GDM1 (cell line): ENCODE measurements at regions not wholly inside any gene's neighbourhood (a gene's known extent, or its start where the extent isn't known, plus 50 kb on each side); places are given as distances from the start of the nearest gene placed in this dataset.

Source experiments
- DNase-seq: peaks from one replicate; lab custom pipeline; 2025; lab: John Stamatoyannopoulos, UW

DNA sequence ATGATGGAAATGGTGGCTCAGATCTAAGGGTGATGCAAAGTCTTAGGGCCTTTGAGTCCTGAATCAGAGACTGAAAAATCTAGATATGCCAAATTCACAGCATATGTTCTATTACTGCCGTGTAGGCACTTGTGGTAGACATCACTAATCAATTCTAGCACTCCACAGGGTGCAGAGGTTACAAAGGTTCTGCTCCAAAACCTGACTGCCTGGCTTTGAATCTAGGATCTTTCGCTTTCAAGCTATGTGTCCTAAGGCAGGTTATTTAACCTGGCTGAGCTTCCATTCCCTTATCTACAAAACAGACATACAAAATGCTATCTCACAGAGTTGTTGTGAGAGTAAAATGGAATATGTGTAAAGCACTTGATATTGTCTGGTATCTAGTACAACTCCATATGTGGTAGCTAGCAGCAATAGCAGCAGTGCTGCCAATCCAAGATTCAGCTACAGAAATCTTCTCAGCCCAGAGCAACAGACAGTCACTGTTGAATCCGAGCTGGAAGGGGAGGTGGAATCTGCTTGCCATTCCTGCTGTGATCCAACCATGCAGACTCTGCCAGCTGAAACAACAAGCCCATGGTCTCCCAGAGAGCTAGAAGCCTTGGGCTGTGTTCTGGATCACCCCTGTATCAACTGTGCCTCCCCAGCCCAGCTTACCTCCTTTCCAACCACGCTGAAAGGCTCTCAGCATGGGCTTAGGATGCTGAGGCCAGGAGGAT, 206.9 kb downstream of the TFAP2C start:
- no peak for DNase-seq

DNA sequence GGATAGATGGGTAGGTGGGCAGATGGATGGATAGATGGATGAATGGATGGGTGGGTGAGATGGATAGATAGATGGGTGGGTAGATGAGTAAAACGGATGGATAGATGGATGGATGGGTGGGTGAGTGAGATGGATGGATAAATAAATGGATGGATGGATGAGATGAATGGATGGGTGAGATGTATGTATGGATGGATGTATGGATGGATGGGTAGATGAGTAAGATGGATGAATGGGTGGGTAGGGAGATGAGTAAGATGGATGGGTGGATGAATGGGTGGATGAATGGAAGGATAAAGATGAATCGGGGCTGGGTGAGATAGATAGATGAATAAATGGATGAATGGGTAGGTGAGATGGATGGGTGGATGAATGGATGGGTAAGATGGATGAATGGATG, 210.1 kb downstream of the TFAP2C start:
- DNase-seq: no peak

DNA sequence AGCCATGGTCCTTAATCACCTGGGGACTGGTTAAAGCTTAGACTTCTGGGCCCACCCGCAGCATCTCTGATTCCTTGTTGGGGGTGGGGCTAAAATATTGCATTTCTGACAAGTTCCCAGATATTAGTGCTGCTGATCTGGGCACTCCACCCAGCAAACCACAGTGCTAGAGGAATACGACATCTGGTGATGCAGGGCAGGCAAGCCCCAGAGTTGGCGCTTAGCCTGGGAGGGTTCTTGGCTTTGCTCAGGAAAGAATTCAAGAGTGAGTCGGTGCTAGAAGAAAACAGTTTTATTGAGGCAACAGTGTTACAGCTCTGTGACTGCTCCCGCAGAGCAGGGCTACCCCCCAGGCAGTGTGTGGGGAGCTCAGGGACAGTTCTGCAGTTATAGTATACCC, 210.7 kb downstream of the TFAP2C start:
- DNase-seq: no peak

DNA sequence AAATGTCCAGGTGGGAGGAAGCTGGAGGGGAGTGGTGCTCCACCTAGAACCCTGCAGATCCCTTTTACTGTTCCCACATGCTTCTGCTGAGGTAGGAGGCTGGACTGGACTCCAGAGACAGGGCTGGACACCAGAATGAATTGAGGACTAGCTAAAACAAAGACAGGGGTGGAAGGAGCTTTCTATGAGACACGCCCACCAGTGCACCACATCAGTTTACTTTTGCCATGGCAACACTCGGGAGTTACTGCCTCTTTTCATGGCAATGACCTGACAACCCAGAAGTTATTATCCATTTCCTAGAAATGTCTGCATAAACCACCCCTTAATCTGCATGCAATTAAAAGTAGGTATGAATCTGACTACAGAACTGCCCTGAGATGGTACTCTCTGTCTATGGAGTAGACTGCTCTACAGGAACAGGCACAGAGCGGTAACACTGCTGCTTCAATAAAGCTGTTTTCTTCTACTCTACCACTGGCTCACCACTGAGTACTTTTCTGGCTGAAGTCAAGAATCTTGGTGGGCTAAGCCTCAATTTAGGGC, 211.7 kb downstream of the TFAP2C start:
- no peak for DNase-seq

DNA sequence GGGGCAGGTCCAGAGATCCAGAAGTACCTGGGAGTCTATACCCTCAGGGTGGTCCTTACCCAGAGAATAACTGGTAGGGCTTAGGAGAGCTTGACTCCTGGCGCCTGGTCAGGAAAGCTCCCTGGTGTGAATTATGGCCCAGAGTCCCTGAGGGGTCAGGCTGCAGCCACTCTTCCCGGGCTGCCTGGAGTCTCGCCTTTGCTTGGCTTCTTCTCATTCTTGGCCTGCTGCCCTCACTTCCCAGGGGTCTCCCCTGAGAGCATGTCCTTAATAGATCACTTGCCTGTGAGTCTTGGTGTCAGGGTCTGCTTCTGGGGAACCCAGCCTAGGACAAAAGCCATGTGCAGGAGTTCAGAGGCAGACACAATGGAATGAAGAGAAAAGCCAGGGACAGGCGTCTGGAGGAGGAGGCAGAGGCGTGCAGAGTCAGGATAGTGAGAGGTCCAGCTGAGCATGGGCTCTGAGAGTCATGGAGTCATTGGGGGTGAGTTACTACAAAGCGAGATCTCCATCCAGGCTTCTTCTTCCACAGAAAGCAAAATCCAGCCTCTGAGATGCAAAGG, 212.3 kb downstream of the TFAP2C start:
- no peak for DNase-seq

DNA sequence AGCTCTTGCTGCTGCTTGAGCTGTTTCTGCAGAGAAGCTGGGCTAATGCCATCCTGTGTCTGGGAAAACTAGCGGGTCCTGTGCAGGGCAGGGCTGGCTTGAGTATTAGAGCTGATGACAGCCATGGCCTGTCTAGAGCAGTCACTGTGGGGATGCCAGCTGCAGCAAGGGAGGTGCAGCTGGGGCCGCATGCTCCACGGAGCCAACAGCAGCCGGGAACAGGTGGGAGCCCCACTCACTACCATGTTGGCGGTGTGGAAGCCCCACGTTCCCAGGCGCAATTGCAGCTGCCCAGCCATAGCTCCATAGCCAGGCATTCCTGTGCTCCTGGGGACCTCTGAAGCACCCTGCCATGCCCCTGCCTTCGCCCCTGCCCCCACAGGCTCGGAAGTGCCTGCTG, 212.9 kb downstream of the TFAP2C start:
- no peak for DNase-seq

DNA sequence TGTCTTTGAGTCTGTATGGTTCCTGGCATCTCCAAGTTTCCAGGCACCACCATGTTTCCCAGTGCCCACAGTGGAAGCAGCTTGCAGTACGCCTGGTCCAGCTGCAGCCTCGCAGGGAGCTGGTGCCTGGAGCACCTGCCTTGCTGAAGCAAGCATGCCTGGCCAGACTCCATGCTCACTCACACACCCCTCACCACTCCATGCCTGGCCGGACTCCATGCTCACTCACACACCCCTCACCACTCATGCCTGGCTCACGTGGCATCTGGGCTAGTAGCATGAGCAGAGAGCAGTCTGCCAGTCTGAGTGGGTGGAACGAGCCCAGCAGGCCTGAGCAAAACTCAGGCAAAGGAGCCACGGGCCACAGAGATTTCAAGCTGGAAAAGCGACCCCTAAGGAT, 214.3 kb downstream of the TFAP2C start:
- DNase-seq: no peak

DNA sequence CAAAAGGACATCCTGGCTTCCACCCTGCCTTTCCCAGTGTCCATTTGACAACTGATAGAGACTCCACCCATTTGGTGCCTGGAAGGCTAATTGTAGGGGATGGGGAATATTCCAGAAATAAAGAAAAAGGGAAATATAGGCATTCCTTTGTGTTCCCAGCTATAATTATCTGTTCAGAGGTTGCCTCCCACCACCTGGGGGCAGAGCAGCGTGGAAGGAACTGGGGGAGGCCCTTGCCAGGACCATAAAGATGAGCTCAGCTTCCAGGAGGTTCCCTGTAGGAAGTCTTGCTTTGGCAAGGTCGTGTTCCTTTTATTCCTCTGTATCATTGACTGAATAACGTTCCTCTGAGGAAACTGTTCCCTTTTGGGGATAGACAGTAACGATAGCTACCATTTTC, 214.7 kb downstream of the TFAP2C start:
- no peak for DNase-seq

DNA sequence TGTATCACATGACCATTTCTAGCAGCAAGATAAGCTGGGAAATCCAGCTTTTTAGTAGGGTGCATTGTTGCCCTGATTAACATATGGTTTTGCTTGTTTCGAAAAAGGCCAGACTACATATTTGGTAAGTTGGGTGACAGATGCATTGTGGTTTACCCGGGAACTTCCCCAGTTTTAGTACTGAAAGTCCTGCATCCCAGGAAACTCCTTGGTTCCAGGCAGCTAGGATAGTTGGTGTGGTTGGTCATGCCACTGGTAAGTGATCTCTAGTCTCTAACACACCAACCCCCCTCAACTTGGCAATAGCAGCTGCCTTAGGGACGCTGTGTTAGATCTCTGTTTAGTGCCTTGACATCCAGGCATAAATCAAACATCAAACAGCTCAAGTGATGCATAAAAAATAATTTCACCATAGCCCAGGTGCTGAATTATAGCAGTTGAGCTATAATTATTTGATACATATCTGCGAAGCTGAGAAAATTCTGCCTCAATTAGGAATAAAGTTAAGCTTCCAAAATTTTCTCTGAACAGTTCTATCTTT, 216.5 kb downstream of the TFAP2C start:
- DNase-seq: no peak

DNA sequence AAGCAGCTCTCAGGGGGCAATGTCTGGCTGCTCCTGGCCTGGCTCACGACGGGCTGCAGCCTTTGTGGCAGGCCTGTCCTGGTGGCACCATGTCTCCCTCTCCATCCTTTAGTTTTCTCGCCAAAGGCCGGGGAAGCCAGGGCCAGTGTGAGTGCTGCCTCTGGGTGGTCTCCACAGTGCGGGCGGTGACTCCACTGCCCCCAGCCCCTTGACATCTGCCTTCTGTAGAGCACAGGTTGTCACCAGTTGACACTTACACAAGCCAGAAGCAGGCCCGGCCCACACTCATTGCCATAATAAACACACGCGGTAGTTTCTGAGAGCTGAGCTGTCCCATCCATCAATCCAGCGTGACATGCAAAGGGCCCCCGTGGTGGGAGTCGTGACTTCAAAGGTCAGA, 219.5 kb downstream of the TFAP2C start:
- no peak for DNase-seq

DNA sequence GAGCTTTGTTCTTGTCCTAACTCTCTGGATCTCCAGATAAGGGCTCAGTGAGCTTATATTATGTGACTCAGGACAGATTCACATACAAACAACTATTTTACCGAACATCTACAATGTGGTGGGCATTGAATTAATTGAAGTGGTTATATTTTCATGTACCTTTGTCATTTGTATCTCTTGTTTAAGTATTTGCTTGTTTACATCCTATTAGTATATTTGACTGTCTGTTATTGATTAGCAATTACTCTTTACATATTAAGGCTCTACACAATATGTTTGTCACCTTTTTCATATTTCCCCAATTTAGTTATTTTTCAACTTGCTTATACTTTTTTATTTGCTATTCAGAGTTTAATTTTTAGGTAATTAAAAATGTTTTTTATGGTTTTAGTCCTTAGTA, 222.4 kb downstream of the TFAP2C start:
- no peak for DNase-seq

DNA sequence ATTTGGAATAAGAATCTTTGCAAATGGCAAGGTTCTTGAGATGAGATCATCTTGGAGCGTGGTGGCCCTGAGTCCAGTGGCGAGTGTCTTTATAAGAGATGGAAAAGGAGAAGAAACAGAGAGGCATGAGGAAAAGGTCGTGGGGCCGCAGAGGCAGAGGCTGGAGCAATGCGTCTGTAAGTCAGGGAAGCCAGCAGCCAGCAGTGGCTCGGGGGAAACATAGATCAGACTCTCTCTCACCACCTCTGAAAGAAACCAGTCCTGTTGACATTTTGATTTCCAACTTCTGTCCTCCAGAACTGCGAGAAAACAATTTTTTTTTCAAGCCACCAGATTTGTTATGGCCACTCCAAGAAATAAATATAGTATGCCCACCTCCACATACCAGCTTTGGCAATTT, 226.6 kb downstream of the TFAP2C start:
- no peak for DNase-seq

DNA sequence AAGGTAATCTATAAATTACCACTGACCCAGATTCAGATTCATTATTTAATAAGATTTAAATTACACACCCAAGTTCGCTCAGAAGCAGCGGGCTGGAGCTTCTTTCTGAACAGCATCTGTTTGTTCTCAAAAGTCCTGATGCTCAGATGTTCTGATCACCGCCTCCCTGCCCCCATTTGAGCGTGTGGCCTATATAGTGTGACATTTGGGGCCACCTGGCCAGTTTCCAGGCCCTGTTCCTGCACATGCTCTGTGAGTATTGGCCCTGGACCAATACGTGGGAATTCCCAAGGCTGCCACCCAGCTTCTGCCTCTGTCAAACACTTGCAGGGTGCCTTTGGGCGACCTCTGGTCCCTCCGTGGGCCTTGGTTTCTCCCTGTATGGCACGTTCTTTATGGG, 228.8 kb downstream of the TFAP2C start:
- no peak for DNase-seq

DNA sequence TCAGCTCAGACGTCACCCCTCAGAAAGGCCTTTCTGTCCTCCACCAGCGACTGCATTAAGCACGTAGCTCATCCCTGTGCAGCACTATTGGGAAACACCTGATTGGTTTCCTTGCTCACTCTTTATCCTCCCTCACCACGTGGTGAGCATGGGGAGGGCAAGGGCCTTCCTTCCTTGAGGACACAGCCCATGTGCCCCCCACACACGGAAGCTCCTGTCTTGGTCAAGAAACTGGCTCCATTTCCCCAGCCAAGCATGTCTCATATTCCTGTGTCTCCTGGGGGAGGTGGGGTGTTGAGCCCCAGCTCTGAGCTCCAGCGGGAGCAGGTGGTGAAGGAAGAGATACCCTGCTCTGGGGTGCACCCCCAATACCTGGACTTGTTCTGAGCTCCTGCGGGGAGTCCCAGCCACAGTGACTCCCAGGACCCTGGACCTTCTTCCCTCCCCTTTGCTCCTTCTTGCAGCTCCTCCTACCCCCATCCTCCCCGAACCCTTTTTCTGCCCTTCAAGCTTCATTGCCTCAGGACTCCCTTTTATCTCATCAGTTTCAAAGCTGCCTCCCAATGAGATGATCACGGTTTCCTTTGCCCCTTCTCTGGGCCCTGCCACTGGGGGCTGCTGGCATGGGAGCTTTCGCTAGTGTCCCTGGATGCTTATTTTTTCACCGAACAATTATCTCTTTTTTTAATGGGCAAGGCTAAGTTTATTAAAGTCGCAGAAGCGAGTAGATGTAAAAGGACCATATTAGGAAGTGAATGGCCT, 230.1 kb downstream of the TFAP2C start:
- DNase-seq: no peak

DNA sequence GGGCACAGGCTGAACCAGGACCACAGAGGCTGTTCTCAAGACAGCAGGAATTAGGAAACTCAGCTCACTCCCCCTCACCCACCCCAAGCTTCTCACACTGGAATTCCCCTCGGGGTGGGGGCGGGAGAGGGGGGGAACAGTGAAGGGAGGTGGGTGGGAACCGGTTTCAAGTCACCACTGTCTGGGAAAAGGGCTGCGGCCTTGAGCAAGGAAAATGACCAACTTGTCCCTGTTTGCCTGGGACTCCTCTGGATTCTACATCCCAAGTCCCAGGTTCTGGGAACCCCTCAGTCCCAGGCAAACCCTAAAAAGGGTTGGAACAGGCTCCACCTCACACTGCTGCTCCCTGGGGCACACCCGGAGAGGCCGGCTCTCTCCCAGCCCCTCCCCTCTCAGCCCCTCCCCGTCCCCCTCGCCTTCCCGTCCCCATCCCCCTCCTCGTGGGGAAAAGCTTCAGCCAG, 230.7 kb downstream of the TFAP2C start:
- DNase-seq: no peak

DNA sequence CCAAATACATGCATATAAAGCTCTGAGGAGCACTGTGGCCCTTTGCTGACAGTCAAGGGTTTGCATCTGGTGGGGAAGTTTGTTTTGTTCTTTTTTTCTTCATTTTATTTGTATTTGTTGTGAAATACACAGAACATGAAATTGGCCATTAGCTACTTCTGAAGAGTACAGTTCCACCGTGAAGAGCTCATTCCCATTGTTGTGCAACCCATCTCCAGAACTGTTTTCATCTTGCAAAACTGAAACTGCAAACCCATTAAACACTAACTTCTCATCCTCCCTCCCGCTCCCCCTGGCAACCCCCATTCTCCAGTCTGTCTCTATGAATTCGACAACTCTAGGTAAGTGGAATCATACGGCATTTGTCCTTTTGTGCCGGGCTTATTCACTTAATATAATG, 231.3 kb downstream of the TFAP2C start:
- no peak for DNase-seq

DNA sequence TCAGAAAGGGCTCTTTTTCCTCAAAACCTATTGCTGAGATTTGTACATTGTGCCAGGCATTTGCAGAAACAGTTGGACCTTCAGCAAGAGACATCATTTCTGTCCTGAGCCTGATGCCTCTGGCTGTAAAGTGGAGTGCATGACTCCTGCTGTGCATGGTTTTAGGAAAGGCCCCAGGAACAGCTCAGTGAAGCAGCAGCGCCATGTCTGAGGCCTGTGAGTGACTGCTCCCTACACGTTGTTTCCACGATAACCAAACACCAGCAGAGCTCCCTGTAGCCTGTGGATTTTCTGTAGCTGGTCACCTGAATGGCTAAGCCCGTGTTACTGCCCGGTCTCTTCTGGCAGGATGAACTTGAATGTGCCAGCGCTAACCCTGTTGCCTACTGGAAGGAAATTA, 232.5 kb downstream of the TFAP2C start:
- DNase-seq: no peak

DNA sequence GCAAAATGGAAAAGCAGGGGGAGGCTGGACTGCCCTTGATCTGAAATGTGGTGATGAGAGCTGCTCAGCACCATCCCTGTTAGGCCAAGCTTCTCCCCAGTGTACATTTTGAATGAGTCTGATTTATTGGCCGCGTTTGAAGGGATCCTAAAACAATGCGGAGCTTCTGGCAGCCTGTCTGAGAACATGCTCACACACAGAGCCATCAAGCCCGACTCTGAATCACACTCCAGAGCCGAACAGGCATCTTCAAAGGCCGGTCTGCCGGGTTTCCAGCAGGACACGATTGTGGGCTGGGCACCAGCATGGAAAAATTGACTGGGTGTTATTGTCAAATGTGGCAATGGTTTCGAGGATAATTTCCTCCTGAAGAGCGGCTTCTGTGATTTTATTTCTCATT, 235.9 kb downstream of the TFAP2C start:
- no peak for DNase-seq

DNA sequence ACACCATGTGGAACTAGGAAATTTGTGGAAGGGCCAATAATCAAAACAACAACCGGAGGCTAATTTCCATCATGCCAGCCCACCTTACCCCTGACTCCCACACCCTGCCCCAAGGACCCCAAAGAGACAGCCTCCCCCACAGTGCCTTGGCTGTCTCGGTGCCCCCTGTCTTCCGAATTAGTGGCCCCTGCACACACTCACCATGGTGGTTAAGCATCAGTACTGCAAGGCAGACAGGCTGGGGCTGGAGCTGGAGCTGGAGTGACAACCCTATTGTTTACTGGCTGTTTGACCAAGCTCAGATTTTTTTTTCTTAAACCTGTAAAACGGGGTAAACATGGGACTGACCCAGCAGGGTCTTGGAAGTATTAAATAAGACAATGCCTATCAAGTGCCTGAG, 238.0 kb downstream of the TFAP2C start:
- no peak for DNase-seq

DNA sequence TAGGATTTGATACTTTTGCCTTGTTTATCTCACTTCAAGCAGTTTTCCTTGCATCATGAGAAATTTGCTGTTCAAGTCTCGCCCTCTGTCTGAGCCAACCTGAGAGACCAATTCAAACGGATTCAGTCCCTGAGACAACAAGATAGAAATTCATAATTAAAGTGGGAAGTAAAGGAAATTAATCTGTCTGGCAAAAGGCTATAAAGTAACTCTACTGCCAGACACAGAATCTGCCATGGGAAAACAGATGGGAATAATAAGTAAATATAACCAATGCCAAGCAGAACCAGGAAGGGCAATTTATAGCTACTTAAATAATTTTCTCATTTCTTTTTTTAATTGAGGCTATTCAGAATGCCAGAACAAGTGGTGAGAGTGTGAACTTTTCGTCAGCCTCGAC, 239.6 kb downstream of the TFAP2C start:
- DNase-seq: no peak

DNA sequence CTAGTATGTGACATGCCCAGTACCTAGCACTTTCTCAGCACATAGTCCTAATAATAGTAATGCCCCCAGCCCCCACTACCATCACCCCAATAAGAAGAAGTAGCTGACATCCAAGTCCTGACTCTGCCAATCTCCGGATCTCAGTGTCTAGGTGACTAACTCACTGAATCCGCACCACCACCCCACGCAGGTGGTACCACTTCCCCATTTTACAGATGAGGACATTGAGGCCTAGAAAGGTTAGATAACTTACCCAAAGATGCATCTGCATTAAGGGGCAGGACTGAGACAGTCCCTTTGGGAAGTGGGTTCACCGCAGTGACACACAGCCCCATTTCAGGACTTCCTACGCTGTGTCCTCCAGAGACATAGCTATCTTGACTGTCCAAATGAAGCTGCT, 241.2 kb downstream of the TFAP2C start:
- no peak for DNase-seq

DNA sequence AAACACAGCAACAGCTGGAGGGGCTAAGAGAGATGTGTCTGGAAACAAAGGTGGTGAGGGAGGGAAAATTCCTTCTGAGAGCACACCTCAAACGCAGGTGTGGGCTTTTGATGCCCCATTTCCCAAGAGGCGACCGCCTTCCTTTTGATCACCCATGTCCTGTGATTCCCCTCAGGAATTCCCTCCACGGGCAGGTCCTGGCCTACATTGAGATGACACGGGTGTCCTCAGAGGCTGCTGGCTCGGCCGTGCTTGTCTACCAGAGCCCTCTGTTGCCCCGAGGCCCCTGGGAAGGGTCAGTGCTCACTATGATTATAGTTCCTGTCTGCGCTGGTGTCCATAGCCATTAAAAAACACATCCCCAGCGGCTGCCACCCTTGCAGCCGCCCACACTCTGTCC, 242.6 kb downstream of the TFAP2C start:
- DNase-seq: no peak
